ENCODE measurements at regions not wholly inside any gene's neighbourhood (a gene's known extent, or its start where the extent isn't known, plus 50 kb on each side); places are given as distances from the start of the nearest gene placed in this dataset.

- TF ChIP-seq CTCF (IDR thresholded peaks at IDR 0.05) = no peak
- no peak for TF ChIP-seq POLR2A (IDR thresholded peaks at IDR 0.05)
Measured at GRCh38 chr14:84749191-84749955, 780.6 kb upstream of the FLRT2 start.
